ENCODE measurements at regions not wholly inside any gene's neighbourhood (a gene's known extent, or its start where the extent isn't known, plus 50 kb on each side); places are given as distances from the start of the nearest gene placed in this dataset.

- peak; percentile 77 for DNase-seq (ENCODE audit: extremely low spot score, unreplicated experiment)
- peaks cover 6% of the 10 kb centered on the region for H3K4me1 Mint-ChIP-seq (ENCODE audit: unreplicated experiment)
- no peaks in the 10 kb centered on the region for H3K9me3 Mint-ChIP-seq
- H3K27ac Mint-ChIP-seq, result peak overlapping the region; percentile 71
- no peaks in the 10 kb centered on the region for H3K27me3 Mint-ChIP-seq
- TF ChIP-seq, protein P1, sequence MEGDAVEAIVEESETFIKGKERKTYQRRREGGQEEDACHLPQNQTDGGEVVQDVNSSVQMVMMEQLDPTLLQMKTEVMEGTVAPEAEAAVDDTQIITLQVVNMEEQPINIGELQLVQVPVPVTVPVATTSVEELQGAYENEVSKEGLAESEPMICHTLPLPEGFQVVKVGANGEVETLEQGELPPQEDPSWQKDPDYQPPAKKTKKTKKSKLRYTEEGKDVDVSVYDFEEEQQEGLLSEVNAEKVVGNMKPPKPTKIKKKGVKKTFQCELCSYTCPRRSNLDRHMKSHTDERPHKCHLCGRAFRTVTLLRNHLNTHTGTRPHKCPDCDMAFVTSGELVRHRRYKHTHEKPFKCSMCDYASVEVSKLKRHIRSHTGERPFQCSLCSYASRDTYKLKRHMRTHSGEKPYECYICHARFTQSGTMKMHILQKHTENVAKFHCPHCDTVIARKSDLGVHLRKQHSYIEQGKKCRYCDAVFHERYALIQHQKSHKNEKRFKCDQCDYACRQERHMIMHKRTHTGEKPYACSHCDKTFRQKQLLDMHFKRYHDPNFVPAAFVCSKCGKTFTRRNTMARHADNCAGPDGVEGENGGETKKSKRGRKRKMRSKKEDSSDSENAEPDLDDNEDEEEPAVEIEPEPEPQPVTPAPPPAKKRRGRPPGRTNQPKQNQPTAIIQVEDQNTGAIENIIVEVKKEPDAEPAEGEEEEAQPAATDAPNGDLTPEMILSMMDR (conservative IDR thresholded peaks at IDR 0.05), result no peak
- H3K4me3 Mint-ChIP-seq, result peak overlapping the region; percentile 82
- no peaks in the 10 kb centered on the region for H3K36me3 Mint-ChIP-seq
These were observed 122.3 kb upstream of the TBL1X start for GRCh38 chrX:9342561-9343051.

DNA sequence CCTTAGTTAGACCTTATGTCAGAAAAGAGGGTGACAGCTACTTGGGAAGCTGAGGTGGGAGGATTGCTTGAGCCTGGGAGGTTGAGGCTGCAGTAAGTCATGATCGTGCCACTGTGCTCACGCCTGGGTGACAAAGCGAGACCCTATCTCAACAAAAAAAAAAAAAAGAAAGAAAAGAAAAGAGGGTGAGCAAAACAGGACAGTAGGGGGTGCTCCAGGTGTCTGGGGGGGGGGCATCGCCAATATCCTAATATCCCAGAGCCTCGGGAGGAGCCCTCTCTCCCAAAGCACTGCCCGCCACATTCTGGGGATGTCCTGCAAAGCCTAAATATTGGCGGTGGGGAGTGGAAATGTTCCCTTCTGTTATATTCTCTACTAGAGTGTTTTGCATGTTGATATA, 120.9 kb upstream of the TBL1X start:
- Mint-ChIP-seq H3K36me3 (no peaks in the 10 kb centered on the region), H3K27ac (no peak overlapping the region), H3K4me3 (no peak overlapping the region), H3K9me3 (no peaks in the 10 kb centered on the region), H3K27me3 (no peaks in the 10 kb centered on the region), H3K4me1 (ENCODE audit: unreplicated experiment) (peaks cover 6% of the 10 kb centered on the region)
- TF ChIP-seq, protein P1 (conservative IDR thresholded peaks at IDR 0.05), result no peak
- no peak for DNase-seq (ENCODE audit: extremely low spot score, unreplicated experiment)

DNA sequence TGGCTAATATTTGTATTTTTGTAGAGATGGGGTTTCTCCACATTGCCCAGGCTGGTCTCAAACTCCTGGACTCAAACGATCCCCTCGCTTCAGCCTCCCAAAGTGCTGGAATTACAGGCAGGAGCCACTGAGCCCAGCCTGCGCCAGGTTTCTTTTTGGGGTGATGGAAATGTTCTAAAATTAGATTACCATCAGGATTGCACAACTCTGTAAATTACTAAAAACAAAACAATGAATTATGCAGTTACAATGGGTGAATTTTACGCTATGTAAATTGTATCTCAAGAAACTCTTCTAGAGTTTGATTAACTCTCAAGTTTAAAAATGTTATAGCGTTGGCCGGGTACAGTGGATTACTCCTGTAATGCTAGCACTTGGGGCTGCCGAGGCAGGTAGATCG, 118.9 kb upstream of the TBL1X start:
- no peak for DNase-seq (ENCODE audit: extremely low spot score, unreplicated experiment)
- peak overlapping the region; percentile 21 for H3K27ac Mint-ChIP-seq
- no peaks in the 10 kb centered on the region for H3K9me3 Mint-ChIP-seq
- TF ChIP-seq, protein P1 (conservative IDR thresholded peaks at IDR 0.05), result no peak
- no peak overlapping the region for H3K4me3 Mint-ChIP-seq
- no peaks in the 10 kb centered on the region for H3K36me3 Mint-ChIP-seq
- peaks cover 4% of the 10 kb centered on the region for H3K4me1 Mint-ChIP-seq (ENCODE audit: unreplicated experiment)
- H3K27me3 Mint-ChIP-seq, result no peaks in the 10 kb centered on the region

- no peaks in the 10 kb centered on the region for H3K27me3 Mint-ChIP-seq
- H3K4me1 Mint-ChIP-seq (ENCODE audit: unreplicated experiment), result peaks cover 10% of the 10 kb centered on the region
- H3K27ac Mint-ChIP-seq, result peak overlapping the region; percentile 51
- no peak for DNase-seq (ENCODE audit: extremely low spot score, unreplicated experiment)
- no peaks in the 10 kb centered on the region for H3K36me3 Mint-ChIP-seq
- H3K9me3 Mint-ChIP-seq, result peaks cover 6% of the 10 kb centered on the region
- TF ChIP-seq, protein P1 (conservative IDR thresholded peaks at IDR 0.05), result no peak
- no peak overlapping the region for H3K4me3 Mint-ChIP-seq
These were observed 115.0 kb upstream of the TBL1X start for GRCh38 chrX:9349572-9350494.

DNA sequence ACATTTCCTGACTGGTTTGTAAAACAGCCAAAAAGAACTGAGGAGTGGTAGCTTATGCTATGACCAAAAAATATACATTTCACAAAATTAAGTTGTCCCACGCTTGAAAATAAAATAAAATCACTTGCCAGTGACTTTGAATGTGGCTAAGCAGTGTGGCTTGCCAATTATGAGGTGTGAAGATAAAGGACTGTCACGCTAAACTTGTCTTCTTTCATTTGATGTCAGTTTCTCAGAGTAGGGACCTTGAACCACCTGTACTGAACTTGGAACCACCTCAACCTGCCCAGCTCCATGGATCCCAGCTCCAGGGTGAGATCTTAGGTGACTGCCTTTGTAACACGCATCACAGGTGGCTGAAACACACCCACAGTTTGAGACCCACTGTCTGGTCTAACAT, 113.7 kb upstream of the TBL1X start:
- Mint-ChIP-seq H3K27me3 (no peaks in the 10 kb centered on the region), H3K36me3 (no peaks in the 10 kb centered on the region), H3K4me3 (no peak overlapping the region), H3K27ac (peak overlapping the region; percentile 34), H3K9me3 (peaks cover 11% of the 10 kb centered on the region), H3K4me1 (ENCODE audit: unreplicated experiment) (peaks cover 10% of the 10 kb centered on the region)
- TF ChIP-seq, protein P1 (conservative IDR thresholded peaks at IDR 0.05), result no peak
- DNase-seq (ENCODE audit: extremely low spot score, unreplicated experiment), result no peak
